Hepatocyte (in vitro differentiated cells): ENCODE measurements at regions not wholly inside any gene's neighbourhood (a gene's known extent, or its start where the extent isn't known, plus 50 kb on each side); places are given as distances from the start of the nearest gene placed in this dataset.

Source experiments
- DNase-seq: peaks from one replicate; pipeline ENCODE4 v3.0.0-alpha.2; 2016; ENCODE audit warnings: low spot score
- H2AFZ ChIP-seq: fragments of 200-600 bp; sonication (generic); 2 replicates; pipeline ENCODE4 v1.6.0; 2016; ENCODE audit warnings: antibody characterized with exemption, mild to moderate bottlenecking
- H3K27ac ChIP-seq: fragments of 200-600 bp; sonication (generic); 2 replicates; pipeline ENCODE4 v1.5.1; 2016; ENCODE audit warnings: mild to moderate bottlenecking
- H3K27me3 ChIP-seq: fragments of 200-600 bp; sonication (generic); 2 replicates; pipeline ENCODE4 v1.6.1; 2016
- H3K36me3 ChIP-seq: fragments of 200-600 bp; sonication (generic); replicated peaks from 2 replicates; pipeline ENCODE4 v1.5.1; 2016; ENCODE audit warnings: low read depth; ENCODE audit not compliant: insufficient read depth
- H3K4me1 ChIP-seq: fragments of 200-600 bp; sonication (generic); 2 replicates; pipeline ENCODE4 v1.5.1; 2016; ENCODE audit warnings: mild to moderate bottlenecking, moderate library complexity; ENCODE audit not compliant: insufficient read depth
- H3K4me2 ChIP-seq: fragments of 200-600 bp; sonication (generic); 2 replicates; pipeline ENCODE4 v1.6.0; 2016
- H3K4me3 ChIP-seq: fragments of 200-600 bp; sonication (generic); 2 replicates; pipeline ENCODE4 v1.5.1; 2016; ENCODE audit warnings: mild to moderate bottlenecking
- H3K79me2 ChIP-seq: fragments of 200-600 bp; sonication (generic); 2 replicates; pipeline ENCODE4 v1.6.0; 2017; ENCODE audit warnings: mild to moderate bottlenecking
- H3K9me2 ChIP-seq: fragments of 200-600 bp; sonication (generic); replicated peaks from 2 replicates; pipeline ENCODE4 v1.6.0; 2017; ENCODE audit warnings: mild to moderate bottlenecking; ENCODE audit not compliant: insufficient read depth
- H3K9me3 ChIP-seq: fragments of 200-600 bp; sonication (generic); 2 replicates; pipeline ENCODE4 v1.5.1; 2016; ENCODE audit warnings: low read depth, mild to moderate bottlenecking
- H4K20me1 ChIP-seq: fragments of 200-600 bp; sonication (generic); 2 replicates; pipeline ENCODE4 v1.6.0; 2016; ENCODE audit warnings: mild to moderate bottlenecking; ENCODE audit not compliant: insufficient read depth, poor library complexity, severe bottlenecking
- CTCF ChIP-seq: fragments of 200-600 bp; sonication (generic); IDR thresholded peaks from 2 replicates; pipeline ENCODE4 v1.5.1; 2016; ENCODE audit warnings: antibody characterized with exemption, mild to moderate bottlenecking; ENCODE audit not compliant: poor library complexity
- EZH2 ChIP-seq: fragments of 200-600 bp; sonication (generic); IDR thresholded peaks from 2 replicates; pipeline ENCODE4 v1.6.1; 2016; ENCODE audit warnings: antibody characterized with exemption, mild to moderate bottlenecking, borderline replicate concordance
- EZH2phosphoT487 ChIP-seq: fragments of 200-600 bp; sonication (generic); IDR thresholded peaks from one replicate; pipeline ENCODE4 v1.6.1; 2018; ENCODE audit warnings: antibody characterized with exemption, mild to moderate bottlenecking, low read depth, moderate library complexity; ENCODE audit not compliant: unreplicated experiment, severe bottlenecking
- WGBS: methylation state at CpG from one replicate; pipeline ENCODE4 v1.1.6; 2016; ENCODE audit warnings: low lambda C conversion rate; ENCODE audit errors: missing lambda C conversion rate; 5-methylcytosine and 5-hydroxymethylcytosine counted together

DNA sequence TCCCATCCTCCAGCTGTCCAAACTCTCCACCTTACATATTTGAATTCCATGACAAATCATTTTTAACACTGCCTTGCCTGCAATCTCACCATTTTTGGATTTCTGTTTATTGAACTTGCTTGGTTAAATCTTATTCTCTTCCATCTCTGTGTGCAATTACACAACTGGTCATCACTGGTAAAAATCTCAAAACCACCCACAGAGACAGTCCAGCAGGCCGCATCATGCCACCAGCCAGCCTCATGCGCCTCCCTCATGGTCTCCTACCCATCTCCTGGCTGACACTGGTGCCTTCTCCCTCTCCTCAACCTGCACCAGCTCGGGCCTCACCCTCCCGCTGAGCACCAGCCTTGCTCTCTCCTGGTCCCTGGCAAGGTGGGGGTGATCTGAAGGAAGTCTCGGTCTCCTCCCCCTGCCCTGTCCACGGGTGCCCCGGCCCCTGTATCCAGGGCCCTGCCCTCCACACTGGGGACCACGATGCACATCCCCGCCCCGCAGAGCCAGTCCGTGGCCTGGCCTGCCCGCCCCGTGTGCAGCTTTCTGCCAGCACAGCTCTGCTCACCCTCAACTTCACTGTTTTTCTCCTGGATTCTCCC, 92.0 kb downstream of the THBS2 start:
- H3K27ac ChIP-seq: no peak overlapping the region
- H3K79me2 ChIP-seq: no peaks in the 10 kb centered on the region
- no peaks in the 10 kb centered on the region for H4K20me1 ChIP-seq
- no peak for DNase-seq
- TF ChIP-seq EZH2phosphoT487: no peak
- no peaks in the 10 kb centered on the region for H3K9me3 ChIP-seq
- H2AFZ ChIP-seq: no peak overlapping the region
- 94% methylated on average over 11 of the region's 13 CpGs for WGBS
- H3K4me3 ChIP-seq: no peak overlapping the region
- no peaks in the 10 kb centered on the region for H3K27me3 ChIP-seq
- no peak overlapping the region for H3K4me2 ChIP-seq
- peaks cover 23% of the 10 kb centered on the region for H3K4me1 ChIP-seq
- no peaks in the 10 kb centered on the region for H3K9me2 ChIP-seq
- H3K36me3 ChIP-seq: no peaks in the 10 kb centered on the region

- Histone ChIP-seq H3K9me3 (no peaks in the 10 kb centered on the region), H4K20me1 (no peaks in the 10 kb centered on the region), H3K79me2 (no peaks in the 10 kb centered on the region), H3K4me2 (no peak overlapping the region), H3K9me2 (no peaks in the 10 kb centered on the region), H3K4me3 (no peak overlapping the region), H2AFZ (no peak overlapping the region), H3K4me1 (peaks cover 24% of the 10 kb centered on the region), H3K27me3 (no peaks in the 10 kb centered on the region), H3K36me3 (no peaks in the 10 kb centered on the region), H3K27ac (no peak overlapping the region)
- no peak for TF ChIP-seq CTCF
- TF ChIP-seq EZH2phosphoT487: no peak
- no peak for TF ChIP-seq EZH2
- WGBS: 94% methylated on average over 15 of the region's 15 CpGs
- no peak for DNase-seq
Measured at GRCh38 chr6:169160855-169161560, 92.6 kb downstream of the THBS2 start.

- no peak overlapping the region for H3K27ac ChIP-seq
- DNase-seq: no peak
- no peaks in the 10 kb centered on the region for H3K27me3 ChIP-seq
- H3K9me3 ChIP-seq: no peaks in the 10 kb centered on the region
- no peaks in the 10 kb centered on the region for H3K79me2 ChIP-seq
- no peak for TF ChIP-seq CTCF
- TF ChIP-seq EZH2: no peak
- TF ChIP-seq EZH2phosphoT487: no peak
- H2AFZ ChIP-seq: no peak overlapping the region
- 94% methylated on average over 22 of the region's 22 CpGs for WGBS
- H3K4me3 ChIP-seq: no peak overlapping the region
- no peaks in the 10 kb centered on the region for H4K20me1 ChIP-seq
- H3K36me3 ChIP-seq: no peaks in the 10 kb centered on the region
- H3K9me2 ChIP-seq: no peaks in the 10 kb centered on the region
- H3K4me1 ChIP-seq: peaks cover 24% of the 10 kb centered on the region
- no peak overlapping the region for H3K4me2 ChIP-seq
Measured at GRCh38 chr6:169160091-169160854, 93.4 kb downstream of the THBS2 start.

DNA sequence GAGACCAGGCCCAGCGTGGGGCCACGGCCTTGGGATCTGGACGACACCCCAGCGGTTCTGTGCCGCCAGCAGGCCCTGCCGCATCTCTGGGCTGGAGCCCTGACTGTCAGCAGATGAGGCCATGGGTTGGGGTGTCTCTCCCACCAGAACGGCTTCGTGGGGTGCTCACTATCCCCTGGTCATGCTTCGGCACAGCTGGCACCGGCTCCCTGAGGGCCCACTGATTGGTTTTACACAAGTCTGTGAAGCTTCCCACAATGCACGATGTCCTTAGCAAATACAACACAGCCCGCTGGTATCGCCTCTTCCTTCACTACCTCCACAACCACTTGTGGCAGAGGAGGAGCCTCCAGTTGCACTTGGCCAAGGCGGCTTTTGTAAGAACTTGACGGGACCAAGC, 94.3 kb downstream of the THBS2 start:
- Histone ChIP-seq H3K4me3 (no peak overlapping the region), H3K79me2 (no peaks in the 10 kb centered on the region), H3K9me2 (no peaks in the 10 kb centered on the region), H4K20me1 (no peaks in the 10 kb centered on the region), H3K9me3 (no peaks in the 10 kb centered on the region), H3K4me1 (peaks cover 24% of the 10 kb centered on the region), H3K27me3 (no peaks in the 10 kb centered on the region), H2AFZ (no peak overlapping the region), H3K36me3 (no peaks in the 10 kb centered on the region), H3K4me2 (no peak overlapping the region), H3K27ac (peak overlapping the region; percentile 88)
- WGBS: 96% methylated on average over 15 of the region's 15 CpGs
- DNase-seq: no peak
- TF ChIP-seq EZH2 (no peak), EZH2phosphoT487 (no peak), CTCF (no peak)
